ENCODE measurements at regions not wholly inside any gene's neighbourhood (a gene's known extent, or its start where the extent isn't known, plus 50 kb on each side); places are given as distances from the start of the nearest gene placed in this dataset.
"Not testable (repeated sequence)": the region's sequence is repeated elsewhere in the genome, so short reads cannot be mapped to it uniquely, and the experiment has no call there.

- Histone ChIP-seq H3K27me3 (no peaks in the 10 kb centered on the region), H3K4me1 (no peaks in the 10 kb centered on the region), H3K27ac (no peak overlapping the region), H3K36me3 (no peaks in the 10 kb centered on the region), H3K4me3 (no peak overlapping the region), H3K9me3 (no peaks in the 10 kb centered on the region)
- DNase-seq, result no peak
- no peak for TF ChIP-seq POLR2A (IDR thresholded peaks at IDR 0.05)
- TF ChIP-seq CTCF (IDR thresholded peaks at IDR 0.05), result no peak
Observed at GRCh38 chr7:121676168-121676567, 196.8 kb upstream of the PTPRZ1 start.

- H3K4me3 ChIP-seq, H3K9me3 ChIP-seq, DNase-seq, H3K36me3 ChIP-seq, H3K4me1 ChIP-seq, H3K27me3 ChIP-seq, H3K27ac ChIP-seq: not testable (repeated sequence)
Observed at GRCh38 chr7:121674455-121674854, 198.5 kb upstream of the PTPRZ1 start.

- Histone ChIP-seq H3K4me1 (no peaks in the 10 kb centered on the region), H3K27me3 (no peaks in the 10 kb centered on the region), H3K4me3 (no peak overlapping the region), H3K36me3 (no peaks in the 10 kb centered on the region), H3K27ac (no peak overlapping the region), H3K9me3 (no peaks in the 10 kb centered on the region)
- DNase-seq, result no peak
- TF ChIP-seq POLR2A (IDR thresholded peaks at IDR 0.05), result no peak
- TF ChIP-seq CTCF (IDR thresholded peaks at IDR 0.05), result no peak
Observed at GRCh38 chr7:121669144-121669543, 203.8 kb upstream of the PTPRZ1 start.

- Histone ChIP-seq H3K9me3 (no peaks in the 10 kb centered on the region), H3K36me3 (no peaks in the 10 kb centered on the region), H3K27ac (no peak overlapping the region), H3K4me1 (no peaks in the 10 kb centered on the region), H3K4me3 (no peak overlapping the region), H3K27me3 (no peaks in the 10 kb centered on the region)
- TF ChIP-seq CTCF (IDR thresholded peaks at IDR 0.05) (no peak), POLR2A (IDR thresholded peaks at IDR 0.05) (no peak)
- no peak for DNase-seq
Observed at GRCh38 chr7:121666306-121666705, 206.7 kb upstream of the PTPRZ1 start.

- Histone ChIP-seq H3K4me3 (no peak overlapping the region), H3K27ac (no peak overlapping the region), H3K9me3 (no peaks in the 10 kb centered on the region), H3K4me1 (no peaks in the 10 kb centered on the region), H3K27me3 (no peaks in the 10 kb centered on the region), H3K36me3 (no peaks in the 10 kb centered on the region)
- TF ChIP-seq POLR2A (IDR thresholded peaks at IDR 0.05) (no peak), CTCF (IDR thresholded peaks at IDR 0.05) (no peak)
- no peak for DNase-seq
Observed at GRCh38 chr7:121643320-121643719, 229.6 kb upstream of the PTPRZ1 start.

- no peak for DNase-seq
- Histone ChIP-seq H3K4me1 (no peaks in the 10 kb centered on the region), H3K27ac (no peak overlapping the region), H3K9me3 (no peaks in the 10 kb centered on the region), H3K36me3 (no peaks in the 10 kb centered on the region), H3K27me3 (no peaks in the 10 kb centered on the region), H3K4me3 (no peak overlapping the region)
- no peak for TF ChIP-seq CTCF (IDR thresholded peaks at IDR 0.05)
Observed at GRCh38 chr7:121639705-121640104, 233.3 kb upstream of the PTPRZ1 start.

All from Peyer's patch (tissue), 4 donors.